IPS-NIHi7 (cell line): ENCODE measurements at regions not wholly inside any gene's neighbourhood (a gene's known extent, or its start where the extent isn't known, plus 50 kb on each side); places are given as distances from the start of the nearest gene placed in this dataset.

Experiments
- DNase-seq: peaks from one replicate; pipeline ENCODE4 v3.0.0; 2012; ENCODE audit warnings: mixed read lengths; ENCODE audit errors: extremely low spot score

DNA sequence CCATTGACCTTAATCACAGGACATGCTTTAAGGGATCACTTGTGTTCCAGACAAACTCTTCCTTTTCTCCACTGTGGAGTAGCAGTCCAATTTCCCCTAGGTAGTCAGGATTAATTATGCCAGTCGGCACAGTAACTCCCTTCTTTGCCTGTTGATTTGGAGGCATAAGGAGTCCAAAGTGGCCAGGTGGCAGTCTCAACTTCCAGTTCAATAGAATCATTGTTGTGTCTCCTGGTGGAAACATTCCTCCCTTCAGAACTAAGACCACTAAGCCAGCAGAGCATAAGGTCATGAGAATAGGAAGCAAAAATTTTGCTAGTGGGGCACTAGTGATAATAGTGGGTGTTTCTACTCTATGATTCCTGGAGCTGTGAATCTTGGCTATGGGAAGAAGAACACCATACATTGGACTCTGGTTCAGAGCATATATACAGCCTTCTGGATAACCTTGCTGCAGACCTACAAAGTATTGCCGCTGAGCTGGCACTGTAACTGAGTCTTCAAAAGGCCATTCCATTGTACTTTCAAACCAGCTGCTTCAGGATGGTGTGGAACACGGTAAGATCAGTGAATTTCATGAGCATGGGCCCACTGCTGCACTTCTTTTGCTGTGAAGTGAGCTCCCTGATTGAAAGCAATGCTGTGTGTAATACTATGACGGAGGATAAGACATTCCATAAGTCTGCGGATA is 147.3 kb upstream of the MAX start:
- no peak for DNase-seq

DNA sequence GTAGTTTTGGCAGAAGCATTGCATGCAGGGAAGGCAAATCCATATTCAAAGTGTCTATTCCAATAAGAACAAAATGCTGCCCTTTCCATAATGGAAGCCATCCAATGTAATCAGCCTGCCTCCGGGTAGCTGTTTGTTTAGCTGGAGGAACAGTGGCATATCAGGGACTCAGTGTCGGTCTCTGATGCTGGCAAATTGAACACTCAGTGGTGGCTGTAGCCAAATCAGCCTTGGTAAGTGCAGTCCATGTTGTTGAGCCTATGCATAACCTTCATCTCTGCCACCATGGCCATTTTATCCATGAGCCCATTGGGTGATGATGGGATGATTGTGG is 147.8 kb upstream of the MAX start:
- DNase-seq, result no peak

DNA sequence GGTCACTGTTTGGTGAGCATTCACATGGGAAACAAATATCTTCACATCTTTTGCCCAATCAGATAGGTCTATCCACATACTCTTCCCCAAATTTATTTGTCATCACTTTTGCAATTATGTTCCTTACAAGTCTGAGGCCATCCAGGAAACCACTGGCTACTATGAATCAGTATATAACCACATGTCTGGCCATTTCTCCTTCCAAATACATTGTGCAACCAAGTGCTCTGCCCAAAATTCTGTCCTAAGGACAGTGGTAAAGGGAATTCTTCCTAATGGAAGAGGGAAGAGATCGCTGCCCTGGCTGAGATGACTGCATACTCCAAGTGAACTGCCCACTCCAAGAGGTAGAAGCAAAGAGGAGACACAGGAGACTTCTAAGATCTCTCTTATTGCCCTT is 148.9 kb upstream of the MAX start:
- DNase-seq, result no peak

DNA sequence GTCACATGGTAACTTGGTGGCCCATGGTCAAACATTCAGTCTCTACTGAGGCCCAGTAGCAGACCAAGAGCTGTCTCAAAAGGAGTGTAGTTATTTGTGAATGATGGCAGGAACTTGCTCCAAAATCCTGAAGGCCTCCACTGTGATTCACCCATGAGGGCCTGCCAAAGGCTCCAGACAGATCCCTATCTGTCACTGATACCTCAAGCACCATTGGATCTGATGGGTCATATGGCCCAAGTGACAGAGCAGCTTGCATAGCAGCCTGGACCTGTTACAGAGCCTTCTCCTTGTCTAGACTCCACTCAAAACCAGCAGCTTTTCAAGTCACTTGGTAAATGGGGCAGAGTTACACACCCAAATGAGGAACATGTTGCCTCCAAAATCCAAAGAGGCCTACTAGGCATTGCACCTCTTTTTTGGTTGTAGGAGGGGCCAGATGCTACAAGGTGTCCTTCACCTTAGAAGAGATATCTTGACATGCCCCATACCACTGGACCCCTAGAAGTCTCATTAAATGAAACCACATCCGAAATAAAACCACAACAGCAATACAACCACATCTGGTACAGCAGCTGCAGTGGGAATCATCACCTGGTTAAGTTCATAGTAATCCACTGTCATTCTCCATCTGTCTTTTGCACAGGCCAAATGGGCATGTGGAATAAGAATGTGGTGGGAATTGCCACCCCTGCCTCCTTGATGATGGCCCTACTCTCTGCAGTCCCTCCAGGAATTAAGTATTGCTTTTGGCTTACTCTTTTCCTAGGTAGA is 150.4 kb upstream of the MAX start:
- DNase-seq, result no peak

DNA sequence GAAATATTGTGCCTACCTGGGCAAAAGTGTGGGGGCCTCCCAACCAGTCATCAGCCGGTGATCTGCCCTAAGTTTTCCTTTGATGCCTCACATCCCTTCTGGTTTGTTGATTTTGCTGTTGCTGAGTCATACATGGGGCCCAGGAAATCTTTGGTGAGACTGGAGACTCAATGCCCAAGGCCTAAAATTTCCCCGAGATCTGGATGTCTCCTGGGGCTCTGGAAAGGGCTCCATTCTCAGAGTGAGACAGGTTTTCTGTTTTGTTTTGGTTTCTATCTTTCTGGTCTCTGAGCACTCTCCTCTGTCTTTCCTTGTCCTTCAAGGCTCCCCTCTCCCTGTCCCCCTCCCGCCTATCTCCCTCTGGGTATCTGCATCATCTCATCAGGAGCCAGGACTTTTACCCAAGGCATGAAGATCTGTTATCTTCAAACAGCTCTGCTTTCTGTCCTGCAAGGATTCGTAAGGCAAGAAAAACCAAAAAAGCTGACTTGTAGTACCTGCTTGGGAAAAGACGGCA is 152.8 kb upstream of the MAX start:
- peak; percentile 43 for DNase-seq

GRCh38 chr14:65255583-65256461 is 153.5 kb upstream of the MAX start:
- peak; percentile 93 for DNase-seq

DNA sequence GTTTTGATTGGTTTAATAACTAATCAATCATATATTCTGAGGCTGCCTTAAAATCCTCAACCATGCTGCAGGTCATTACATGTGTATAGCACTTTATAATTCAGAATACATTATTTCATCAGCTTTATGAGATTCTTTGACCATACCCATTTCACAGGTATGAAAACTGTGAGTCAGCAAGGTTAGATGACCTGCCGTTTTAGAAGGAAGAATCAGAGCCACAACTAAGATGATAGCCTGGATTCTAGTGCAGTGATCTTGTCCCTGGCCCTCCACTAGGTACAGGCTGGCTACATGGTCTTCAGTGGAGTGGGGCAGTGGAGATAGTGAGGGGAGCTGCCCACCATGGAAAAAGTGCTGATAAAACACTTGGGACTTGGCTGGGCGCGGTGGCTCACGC is 154.4 kb upstream of the MAX start:
- no peak for DNase-seq

- DNase-seq, result no peak
Measured at GRCh38 chr14:65257425-65257824, 155.1 kb upstream of the FUT8 start.

DNA sequence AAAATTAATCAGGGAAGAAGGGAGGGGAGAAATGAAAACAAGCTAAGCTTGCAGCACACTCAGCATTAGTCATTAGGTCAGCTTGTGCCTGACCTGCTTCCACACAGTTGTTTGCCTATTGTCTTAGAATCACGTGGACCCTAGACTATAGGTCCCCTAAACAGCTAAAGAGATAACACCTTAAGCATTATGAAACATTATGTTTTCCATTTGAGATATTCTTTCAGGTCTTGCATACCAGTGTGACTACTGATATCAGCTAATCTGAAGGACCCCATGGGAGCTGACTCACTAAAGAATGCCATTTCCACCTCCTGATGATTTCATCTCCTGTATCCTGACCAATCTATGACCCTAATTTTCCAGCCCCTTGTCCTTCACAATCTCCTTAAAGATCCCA is 154.1 kb upstream of the FUT8 start:
- DNase-seq, result no peak

- no peak for DNase-seq
Measured at GRCh38 chr14:65259000-65259399, 153.5 kb upstream of the FUT8 start.

- DNase-seq, result no peak
Measured at GRCh38 chr14:65260786-65261185, 151.7 kb upstream of the FUT8 start.

DNA sequence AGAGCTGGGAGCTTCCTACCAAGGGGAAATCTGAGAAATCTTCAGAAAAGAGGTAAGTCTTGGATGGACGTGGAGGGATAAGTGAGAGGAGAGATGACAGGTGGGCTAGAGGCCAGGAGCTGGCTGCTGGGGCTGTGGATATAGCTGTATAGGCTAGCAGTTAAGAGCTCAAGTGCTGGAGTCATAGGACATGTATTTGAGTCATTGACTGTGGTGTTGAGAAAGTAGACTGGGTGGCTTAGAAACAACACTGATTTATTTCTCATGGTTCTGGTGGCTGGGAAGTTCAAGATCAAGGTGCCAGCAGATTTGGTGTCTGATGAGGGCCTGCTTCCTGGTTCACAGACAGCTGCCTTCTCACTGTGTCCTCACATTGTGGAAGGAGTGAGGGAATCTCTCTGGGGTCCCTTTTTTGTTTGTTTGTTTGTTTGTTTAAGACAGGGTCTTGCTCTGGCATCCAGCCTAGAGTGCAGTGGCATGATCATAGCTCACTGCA is 151.1 kb upstream of the FUT8 start:
- DNase-seq, result no peak

GRCh38 chr14:65261946-65262345 is 150.6 kb upstream of the FUT8 start:
- DNase-seq, result no peak

GRCh38 chr14:65263177-65263788 is 149.2 kb upstream of the FUT8 start:
- no peak for DNase-seq

- DNase-seq, result no peak
Measured at GRCh38 chr14:65267856-65268255, 144.7 kb upstream of the FUT8 start.

DNA sequence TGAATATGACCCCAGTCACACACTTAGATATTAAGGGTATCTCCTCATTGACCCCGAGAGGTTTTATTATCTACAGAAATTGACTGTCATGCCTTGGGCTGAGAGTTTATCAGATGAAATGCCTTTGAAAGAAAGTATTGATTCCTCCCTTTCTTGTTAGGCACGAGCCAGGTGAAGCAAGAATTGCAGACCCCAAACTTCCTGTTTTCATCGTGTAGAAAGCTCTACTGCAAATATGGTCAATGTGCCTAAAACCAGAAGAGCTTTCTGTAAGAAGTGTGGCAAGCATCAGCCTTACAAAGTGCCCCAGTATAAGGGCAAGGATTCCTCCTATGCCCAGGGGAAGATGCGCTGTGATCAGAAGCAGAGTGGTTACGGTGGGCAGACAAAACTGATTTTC is 143.9 kb upstream of the FUT8 start:
- DNase-seq, result no peak

DNA sequence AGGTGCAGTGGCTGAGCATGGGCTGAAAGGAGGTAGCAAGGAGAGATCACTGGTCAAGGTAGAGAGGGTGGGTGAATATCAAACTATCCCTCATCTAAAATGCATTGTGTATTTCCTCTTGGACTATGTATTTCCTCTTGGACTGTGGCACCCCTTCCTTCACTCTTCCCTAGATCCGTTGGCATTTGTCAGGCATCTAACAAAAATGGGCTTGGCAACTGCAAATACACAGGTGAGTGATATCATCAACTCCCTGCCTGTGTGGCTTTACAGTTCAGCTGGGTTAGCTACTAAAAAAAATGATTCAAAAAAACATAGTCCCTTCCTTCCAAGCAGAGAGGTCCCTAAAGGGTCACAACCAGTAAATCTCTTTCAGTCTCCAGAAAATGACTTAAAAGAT is 142.8 kb upstream of the FUT8 start:
- no peak for DNase-seq

DNA sequence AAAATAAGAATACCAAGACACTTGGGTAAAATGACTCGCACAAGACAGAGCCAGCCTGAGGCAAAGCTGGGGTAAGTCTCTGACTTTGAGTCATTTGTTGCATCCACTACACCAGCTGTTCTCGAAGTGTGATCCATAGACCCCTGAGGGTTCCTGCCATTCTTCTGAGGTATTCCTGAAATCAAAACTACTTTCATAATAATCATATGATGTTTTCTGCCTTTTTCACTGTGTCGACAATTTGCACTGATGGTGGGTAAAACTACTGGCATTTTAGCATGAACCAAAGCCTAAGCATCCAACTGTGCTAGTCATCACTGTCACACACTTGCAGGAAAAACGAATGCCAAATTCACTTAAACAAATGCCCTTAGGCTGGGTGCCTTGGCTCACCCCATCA is 135.5 kb upstream of the FUT8 start:
- peak; percentile 19 for DNase-seq

- no peak for DNase-seq
Measured at GRCh38 chr14:65277580-65278270, 134.8 kb upstream of the FUT8 start.

GRCh38 chr14:65278589-65278988 is 133.9 kb upstream of the FUT8 start:
- no peak for DNase-seq

- DNase-seq, result no peak
Measured at GRCh38 chr14:65279510-65279909, 133.0 kb upstream of the FUT8 start.
